AG09319 (cell line): ENCODE measurements at regions not wholly inside any gene's neighbourhood (a gene's known extent, or its start where the extent isn't known, plus 50 kb on each side); places are given as distances from the start of the nearest gene placed in this dataset.

Source experiments
- DNase-seq: peaks from one replicate; pipeline ENCODE4 v3.0.0-alpha.2; 2010; ENCODE audit warnings: low read depth; ENCODE audit errors: extremely low read depth
- TF ChIP-seq, protein P1 (sequence below): IDR thresholded peaks from 2 replicates; pipeline ENCODE4 v1.5.1; 2011; ENCODE audit warnings: low read depth, mild to moderate bottlenecking, inconsistent platforms, low read length, moderate library complexity

- no peak for DNase-seq
- TF ChIP-seq, protein P1, sequence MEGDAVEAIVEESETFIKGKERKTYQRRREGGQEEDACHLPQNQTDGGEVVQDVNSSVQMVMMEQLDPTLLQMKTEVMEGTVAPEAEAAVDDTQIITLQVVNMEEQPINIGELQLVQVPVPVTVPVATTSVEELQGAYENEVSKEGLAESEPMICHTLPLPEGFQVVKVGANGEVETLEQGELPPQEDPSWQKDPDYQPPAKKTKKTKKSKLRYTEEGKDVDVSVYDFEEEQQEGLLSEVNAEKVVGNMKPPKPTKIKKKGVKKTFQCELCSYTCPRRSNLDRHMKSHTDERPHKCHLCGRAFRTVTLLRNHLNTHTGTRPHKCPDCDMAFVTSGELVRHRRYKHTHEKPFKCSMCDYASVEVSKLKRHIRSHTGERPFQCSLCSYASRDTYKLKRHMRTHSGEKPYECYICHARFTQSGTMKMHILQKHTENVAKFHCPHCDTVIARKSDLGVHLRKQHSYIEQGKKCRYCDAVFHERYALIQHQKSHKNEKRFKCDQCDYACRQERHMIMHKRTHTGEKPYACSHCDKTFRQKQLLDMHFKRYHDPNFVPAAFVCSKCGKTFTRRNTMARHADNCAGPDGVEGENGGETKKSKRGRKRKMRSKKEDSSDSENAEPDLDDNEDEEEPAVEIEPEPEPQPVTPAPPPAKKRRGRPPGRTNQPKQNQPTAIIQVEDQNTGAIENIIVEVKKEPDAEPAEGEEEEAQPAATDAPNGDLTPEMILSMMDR: no peak
Observed at GRCh38 chr2:42930025-42930581, 137.7 kb upstream of the HAAO start.

DNA sequence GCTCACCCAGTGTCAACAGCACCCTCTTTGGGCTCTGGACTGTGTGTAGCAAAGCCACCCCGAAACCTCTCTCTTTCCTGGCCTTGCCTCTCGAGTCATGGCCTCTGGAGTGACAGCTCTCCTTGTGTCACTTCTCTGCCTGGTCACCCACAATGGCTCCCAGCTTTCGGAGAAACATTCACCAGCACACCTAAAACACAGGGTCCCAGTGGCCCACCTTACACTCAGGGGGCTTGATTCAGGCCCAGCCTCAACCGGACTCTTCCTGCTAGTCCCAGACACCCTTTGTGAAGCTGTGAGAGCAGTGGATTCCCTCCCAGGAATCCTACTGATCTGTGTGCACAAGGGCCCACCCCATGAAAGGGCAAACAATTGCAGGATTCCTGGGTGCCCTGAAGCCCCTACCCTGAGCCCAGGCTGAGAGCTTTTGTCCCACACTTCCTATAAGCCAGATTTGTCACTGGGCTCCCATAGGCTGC, 137.2 kb upstream of the HAAO start:
- DNase-seq: no peak

GRCh38 chr2:42928692-42929545, 136.5 kb upstream of the HAAO start:
- no peak for DNase-seq
- TF ChIP-seq, protein P1: peak; percentile 50

More for the DNA sequence above, 137.2 kb upstream of the HAAO start:
- TF ChIP-seq, protein P1: no peak

DNA sequence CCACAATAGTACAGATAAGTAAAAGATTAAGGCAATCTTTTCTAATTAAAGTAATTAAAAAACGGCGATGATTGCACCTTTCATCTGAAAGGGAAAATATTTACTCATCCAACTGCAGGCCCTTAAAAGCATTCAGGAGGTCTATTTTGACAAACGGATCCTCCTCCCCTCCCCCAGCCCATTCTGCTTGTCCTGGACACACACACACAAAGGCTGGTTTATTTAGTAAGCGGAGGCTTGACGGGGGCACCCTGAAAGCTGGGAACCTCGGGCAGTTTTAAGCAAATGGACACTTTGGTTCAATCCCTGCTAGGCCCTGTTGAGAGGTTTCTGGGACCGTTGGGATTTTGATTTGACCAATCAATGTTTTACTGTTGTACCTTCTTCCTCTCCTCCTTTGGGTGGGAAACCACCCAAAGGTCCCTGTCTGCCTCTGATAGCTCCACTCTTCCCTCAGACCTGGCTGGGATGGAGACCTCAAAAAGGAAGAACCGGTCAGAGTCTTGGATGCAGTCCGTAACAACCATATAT, 135.8 kb upstream of the HAAO start:
- TF ChIP-seq, protein P1: no peak
- DNase-seq: no peak

- TF ChIP-seq, protein P1: no peak
- DNase-seq: no peak
Observed at GRCh38 chr2:42927334-42928160, 135.2 kb upstream of the HAAO start.

DNA sequence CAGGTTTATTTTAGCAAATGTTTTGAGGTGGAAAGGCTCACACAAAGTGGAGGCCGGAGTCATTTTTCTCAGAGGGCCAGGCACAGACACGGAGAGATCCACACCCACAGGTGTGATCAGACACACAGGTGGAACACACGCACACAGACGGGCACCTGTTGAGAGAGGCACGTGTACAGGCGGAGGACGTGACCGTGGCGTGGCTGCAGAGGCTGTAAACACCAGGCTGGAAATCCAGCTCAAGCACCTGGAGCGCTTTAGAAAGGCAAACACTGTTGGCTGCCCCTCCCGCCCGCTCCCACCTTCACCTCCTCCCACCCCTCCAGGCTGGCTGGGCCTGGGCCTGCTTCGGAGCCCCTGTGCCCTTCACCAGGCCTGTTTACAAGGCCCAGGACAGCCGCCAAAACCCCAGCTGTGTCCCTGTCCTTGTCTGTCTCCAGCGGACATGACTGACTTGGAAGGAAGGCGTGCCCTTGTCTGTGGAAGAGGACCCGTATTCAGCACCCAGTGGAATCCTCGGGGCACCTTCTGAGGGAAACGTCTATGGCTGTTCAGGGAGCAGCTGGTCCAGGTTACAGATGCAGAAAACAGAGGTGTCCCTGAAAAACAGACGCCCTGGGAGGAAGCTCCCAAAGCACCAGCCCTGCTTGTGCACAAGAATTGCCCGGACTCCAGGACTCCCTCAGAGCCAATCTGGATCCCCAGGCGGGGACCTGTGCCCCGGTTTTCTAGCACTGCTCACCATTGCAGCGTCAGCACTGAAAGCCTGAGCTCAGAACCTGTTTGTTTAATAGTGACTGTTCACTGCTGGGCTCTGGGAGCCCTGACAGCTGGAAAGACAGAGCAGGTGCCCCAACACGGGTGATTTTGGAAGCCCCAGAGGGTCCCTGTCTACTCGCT, 134.3 kb upstream of the HAAO start:
- TF ChIP-seq, protein P1: no peak
- DNase-seq: no peak
